Fibroblast of mammary gland (primary cell): ENCODE measurements at regions not wholly inside any gene's neighbourhood (a gene's known extent, or its start where the extent isn't known, plus 50 kb on each side); places are given as distances from the start of the nearest gene placed in this dataset.

Experiments used
- DNase-seq: peaks from one replicate; pipeline ENCODE4 v3.0.0-alpha.2; 2010; ENCODE audit warnings: low read depth
- H3K4me3 ChIP-seq: 2 replicates; pipeline ENCODE4 v1.5.1; 2011; ENCODE audit warnings: low read depth, mild to moderate bottlenecking, low read length, moderate library complexity; ENCODE audit not compliant: control insufficient read depth
- CTCF ChIP-seq: conservative IDR thresholded peaks from 2 replicates; pipeline ENCODE4 v1.5.1; 2011; ENCODE audit warnings: low read depth, low read length, inconsistent platforms; ENCODE audit not compliant: control insufficient read depth, insufficient read depth

- H3K4me3 ChIP-seq, result no peak overlapping the region
- no peak for TF ChIP-seq CTCF
- DNase-seq, result no peak
Observed at GRCh38 chr1:191636345-191636744, 521.9 kb upstream of the RGS18 start.

- peak; percentile 61 for DNase-seq
- no peak overlapping the region for H3K4me3 ChIP-seq
- TF ChIP-seq CTCF, result no peak
Observed at GRCh38 chr1:191641420-191642260, 516.6 kb upstream of the RGS18 start.

- no peak for TF ChIP-seq CTCF
- DNase-seq, result no peak
- no peak overlapping the region for H3K4me3 ChIP-seq
Observed at GRCh38 chr1:191643060-191643459, 515.2 kb upstream of the RGS18 start.

- no peak for DNase-seq
- H3K4me3 ChIP-seq, result no peak overlapping the region
- TF ChIP-seq CTCF, result no peak
Observed at GRCh38 chr1:191648939-191649338, 509.3 kb upstream of the RGS18 start.

- DNase-seq, result no peak
- H3K4me3 ChIP-seq, result no peak overlapping the region
- no peak for TF ChIP-seq CTCF
Observed at GRCh38 chr1:191662051-191662450, 496.2 kb upstream of the RGS18 start.

- no peak overlapping the region for H3K4me3 ChIP-seq
- TF ChIP-seq CTCF, result no peak
- no peak for DNase-seq
Observed at GRCh38 chr1:191662746-191663145, 495.5 kb upstream of the RGS18 start.
